Endothelial cell of umbilical vein (primary cell): ENCODE measurements at regions not wholly inside any gene's neighbourhood (a gene's known extent, or its start where the extent isn't known, plus 50 kb on each side); places are given as distances from the start of the nearest gene placed in this dataset.
"Not testable (repeated sequence)": the region's sequence is repeated elsewhere in the genome, so short reads cannot be mapped to it uniquely, and the experiment has no call there.

Experiments
- EZH2 ChIP-seq: IDR thresholded peaks from 2 replicates; pipeline ENCODE4 v1.6.1; 2012; ENCODE audit warnings: borderline replicate concordance, low read depth, mild to moderate bottlenecking, moderate library complexity, low read length, inconsistent platforms; ENCODE audit not compliant: severe bottlenecking
- JUN ChIP-seq: IDR thresholded peaks from 2 replicates; pipeline ENCODE4 v1.6.1; 2011; ENCODE audit warnings: borderline replicate concordance, low read depth; ENCODE audit not compliant: insufficient read length, insufficient read depth
- POLR2A ChIP-seq: IDR thresholded peaks from 2 replicates; pipeline ENCODE4 v1.6.1; 2012; ENCODE audit warnings: low read depth, mild to moderate bottlenecking, control low read depth, low read length
- POLR2AphosphoS5 ChIP-seq: IDR thresholded peaks from 2 replicates; pipeline ENCODE4 v1.6.1; 2012; ENCODE audit warnings: low read depth, mild to moderate bottlenecking, control low read depth, low read length, moderate library complexity; ENCODE audit not compliant: insufficient read depth
- TF ChIP-seq, protein P1 (sequence below), 2 donors: IDR thresholded peaks; 1 replicate in 1 of 2; 2 replicates in 1 of 2; pipeline ENCODE4 v1.5.1; 2011; ENCODE audit warnings: low read length in 2 of 2, mild to moderate bottlenecking in 2 of 2, moderate library complexity in 2 of 2, control low read depth in 1 of 2, inconsistent platforms in 1 of 2, low read depth in 1 of 2; ENCODE audit not compliant: insufficient read depth in 1 of 2; ENCODE audit errors: extremely low read depth in 1 of 2

DNA sequence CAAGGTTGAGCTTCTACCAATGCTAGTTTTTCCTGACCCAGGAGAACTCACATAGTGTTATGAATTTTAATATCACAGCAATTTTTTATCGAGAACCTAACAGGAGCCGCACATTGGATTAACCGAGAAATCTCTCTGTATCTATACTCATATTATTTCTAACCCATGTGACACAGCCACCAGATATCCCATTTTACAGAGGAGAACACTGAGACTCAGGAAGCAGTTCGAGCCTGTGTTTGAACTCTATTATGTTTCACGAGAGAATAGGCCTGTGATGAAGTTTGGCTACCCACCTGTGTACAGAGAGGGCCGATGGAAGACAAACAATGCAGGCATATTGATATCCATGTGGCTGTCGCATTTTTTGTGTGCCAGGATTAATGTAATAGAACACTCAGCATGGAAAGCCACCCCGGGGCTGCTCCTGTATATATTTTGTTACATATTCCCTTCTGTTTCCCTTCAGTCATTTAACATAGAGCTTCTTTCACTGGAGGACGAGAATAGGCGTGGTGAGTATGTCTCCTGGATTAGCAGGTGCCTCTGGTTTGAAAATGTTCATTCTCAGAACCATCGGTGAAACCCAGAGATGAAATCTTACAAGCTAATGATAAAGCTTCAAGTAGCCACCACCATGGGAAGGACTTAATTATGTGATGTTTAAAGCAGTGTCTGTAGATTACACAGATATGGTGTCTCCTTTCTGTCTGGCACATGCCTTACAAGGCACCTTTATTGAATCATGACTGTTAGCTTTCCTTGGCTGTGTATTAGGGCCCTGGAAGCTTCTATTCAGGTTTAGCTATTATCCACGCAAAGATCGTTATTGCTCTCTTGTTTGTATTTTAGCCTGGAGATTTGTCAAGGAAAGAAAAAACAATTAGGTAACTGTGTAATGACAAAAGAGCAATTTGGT lies 205.4 kb downstream of the BCAS1 start:
- not testable (repeated sequence) for TF ChIP-seq EZH2, JUN, POLR2AphosphoS5, POLR2A
- TF ChIP-seq, protein P1, sequence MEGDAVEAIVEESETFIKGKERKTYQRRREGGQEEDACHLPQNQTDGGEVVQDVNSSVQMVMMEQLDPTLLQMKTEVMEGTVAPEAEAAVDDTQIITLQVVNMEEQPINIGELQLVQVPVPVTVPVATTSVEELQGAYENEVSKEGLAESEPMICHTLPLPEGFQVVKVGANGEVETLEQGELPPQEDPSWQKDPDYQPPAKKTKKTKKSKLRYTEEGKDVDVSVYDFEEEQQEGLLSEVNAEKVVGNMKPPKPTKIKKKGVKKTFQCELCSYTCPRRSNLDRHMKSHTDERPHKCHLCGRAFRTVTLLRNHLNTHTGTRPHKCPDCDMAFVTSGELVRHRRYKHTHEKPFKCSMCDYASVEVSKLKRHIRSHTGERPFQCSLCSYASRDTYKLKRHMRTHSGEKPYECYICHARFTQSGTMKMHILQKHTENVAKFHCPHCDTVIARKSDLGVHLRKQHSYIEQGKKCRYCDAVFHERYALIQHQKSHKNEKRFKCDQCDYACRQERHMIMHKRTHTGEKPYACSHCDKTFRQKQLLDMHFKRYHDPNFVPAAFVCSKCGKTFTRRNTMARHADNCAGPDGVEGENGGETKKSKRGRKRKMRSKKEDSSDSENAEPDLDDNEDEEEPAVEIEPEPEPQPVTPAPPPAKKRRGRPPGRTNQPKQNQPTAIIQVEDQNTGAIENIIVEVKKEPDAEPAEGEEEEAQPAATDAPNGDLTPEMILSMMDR (IDR thresholded peaks at IDR 0.05; ENCODE audit: extremely low read depth in 1 of 2, insufficient read depth in 1 of 2, low read depth in 1 of 2, low read length in 2 of 2): not testable (repeated sequence)
